22Rv1 (cell line): ENCODE measurements at regions not wholly inside any gene's neighbourhood (a gene's known extent, or its start where the extent isn't known, plus 50 kb on each side); places are given as distances from the start of the nearest gene placed in this dataset.

Source experiments
- H3K27ac ChIP-seq: fragments of 450-650 bp; 2 replicates; pipeline ENCODE4 v1.5.1; 2017
- CTCF ChIP-seq: fragments of 450-650 bp; IDR thresholded peaks from 2 replicates; pipeline ENCODE4 v1.5.1; 2017; ENCODE audit warnings: mild to moderate bottlenecking
- ZFX ChIP-seq: fragments of 450-650 bp; IDR thresholded peaks from 2 replicates; pipeline ENCODE4 v1.6.1; 2017; ENCODE audit warnings: antibody characterized with exemption, borderline replicate concordance

- H3K27ac ChIP-seq = no peak overlapping the region
- no peak for TF ChIP-seq ZFX
- TF ChIP-seq CTCF = no peak
These were observed 465.5 kb upstream of the ACTRT1 start for GRCh38 chrX:128517691-128518090.

- TF ChIP-seq ZFX = no peak
- TF ChIP-seq CTCF = no peak
- no peak overlapping the region for H3K27ac ChIP-seq
These were observed 452.3 kb upstream of the ACTRT1 start for GRCh38 chrX:128504496-128504895.

GRCh38 chrX:128464116-128464515 lies 411.9 kb upstream of the ACTRT1 start:
- H3K27ac ChIP-seq = no peak overlapping the region
- TF ChIP-seq ZFX (no peak), CTCF (no peak)

GRCh38 chrX:128460835-128461234 lies 408.6 kb upstream of the ACTRT1 start:
- TF ChIP-seq CTCF (peak; percentile 16), ZFX (no peak)
- H3K27ac ChIP-seq = no peak overlapping the region

- TF ChIP-seq ZFX = no peak
- no peak for TF ChIP-seq CTCF
- H3K27ac ChIP-seq = no peak overlapping the region
These were observed 406.7 kb upstream of the ACTRT1 start for GRCh38 chrX:128458888-128459287.

- TF ChIP-seq ZFX = no peak
- no peak for TF ChIP-seq CTCF
- no peak overlapping the region for H3K27ac ChIP-seq
These were observed 405.5 kb upstream of the ACTRT1 start for GRCh38 chrX:128457674-128458073.

- TF ChIP-seq CTCF = no peak
- TF ChIP-seq ZFX = no peak
- no peak overlapping the region for H3K27ac ChIP-seq
These were observed 387.0 kb upstream of the ACTRT1 start for GRCh38 chrX:128439159-128439558.
